CD8-positive, alpha-beta memory T cell (primary cell): ENCODE measurements at regions not wholly inside any gene's neighbourhood (a gene's known extent, or its start where the extent isn't known, plus 50 kb on each side); places are given as distances from the start of the nearest gene placed in this dataset.

ENCODE experiments used
- CTCF ChIA-PET: fragments of 350-600 bp; sonication (Branson Sonifier 250); formaldehyde crosslinking; loops from one replicate; lab custom pipeline; 2021; ENCODE audit warnings: antibody characterized with exemption; lab: Charles Lee
- POLR2A ChIA-PET: fragments of 350-600 bp; sonication (Branson Sonifier 250); formaldehyde crosslinking; loops from one replicate; lab custom pipeline; 2021; ENCODE audit warnings: antibody characterized with exemption; lab: Charles Lee
- DNase-seq, 5 donors: peaks; one replicate each; pipeline versions ENCODE4 v3.0.0 to v3.0.0-alpha.2; 2020 to 2022; ENCODE audit warnings: mixed read lengths in 1 of 5
- H3K27ac ChIP-seq: one replicate; pipeline ENCODE4 v1.7.0; 2013; ENCODE audit warnings: low read depth, mild to moderate bottlenecking, low read length, moderate library complexity
- H3K27me3 ChIP-seq: 2 replicates; pipeline ENCODE4 v1.7.0; 2013; ENCODE audit warnings: low read length, mild to moderate bottlenecking; ENCODE audit not compliant: insufficient read depth, poor library complexity, severe bottlenecking
- H3K36me3 ChIP-seq: 2 replicates; pipeline ENCODE4 v1.7.0; 2013; ENCODE audit warnings: mild to moderate bottlenecking, low read length, moderate library complexity; ENCODE audit not compliant: insufficient read depth
- H3K4me1 ChIP-seq: 2 replicates; pipeline ENCODE4 v1.7.0; 2013; ENCODE audit warnings: mild to moderate bottlenecking, low read length, moderate library complexity; ENCODE audit not compliant: insufficient read depth
- H3K4me3 ChIP-seq: 2 replicates; pipeline ENCODE4 v1.7.0; 2013; ENCODE audit warnings: mild to moderate bottlenecking, low read length
- H3K9me3 ChIP-seq: 2 replicates; pipeline ENCODE4 v1.7.0; 2013; ENCODE audit warnings: mild to moderate bottlenecking, low read length
- H3K27ac Mint-ChIP-seq, 8 donors: one replicate each; pipeline ENCODE4 v1.8.0; 2020 to 2021; ENCODE audit warnings: mixed read lengths in 8 of 8, mild to moderate bottlenecking in 6 of 8, inconsistent platforms in 3 of 8, moderate library complexity in 3 of 8
- H3K27me3 Mint-ChIP-seq, 2 donors: one replicate each; pipeline ENCODE4 v1.8.0; 2020 to 2021; ENCODE audit warnings: mixed read lengths in 2 of 2, mild to moderate bottlenecking in 1 of 2, moderate library complexity in 1 of 2
- H3K36me3 Mint-ChIP-seq, 3 donors: one replicate each; pipeline ENCODE4 v1.8.0; 2020 to 2021; ENCODE audit warnings: mixed read lengths in 3 of 3, inconsistent platforms in 1 of 3, mild to moderate bottlenecking in 1 of 3
- H3K4me1 Mint-ChIP-seq, 3 donors: one replicate each; pipeline ENCODE4 v1.8.0; 2020 to 2021; ENCODE audit warnings: mixed read lengths in 3 of 3, inconsistent platforms in 1 of 3, mild to moderate bottlenecking in 1 of 3
- H3K4me3 Mint-ChIP-seq, 7 donors: one replicate each; pipeline ENCODE4 v1.8.0; 2020 to 2021; ENCODE audit warnings: mixed read lengths in 7 of 7, mild to moderate bottlenecking in 6 of 7, moderate library complexity in 4 of 7, inconsistent platforms in 2 of 7
- H3K9me3 Mint-ChIP-seq, 5 donors: one replicate each; pipeline ENCODE4 v1.8.0; 2020 to 2022; ENCODE audit warnings: mixed read lengths in 5 of 5, mild to moderate bottlenecking in 3 of 5, moderate library complexity in 2 of 5, inconsistent platforms in 1 of 5

GRCh38 chr21:27057997-27058396 lies 91.1 kb upstream of the ADAMTS5 start:
- no peak overlapping the region for H3K27ac Mint-ChIP-seq
- H3K4me1 Mint-ChIP-seq, result no peaks in the 10 kb centered on the region
- POLR2A ChIA-PET, result no interaction called here
- no peak overlapping the region for H3K4me3 Mint-ChIP-seq
- no peaks in the 10 kb centered on the region for H3K36me3 ChIP-seq
- DNase-seq, result no peak
- H3K36me3 Mint-ChIP-seq, result no peaks in the 10 kb centered on the region
- H3K9me3 ChIP-seq, result no peaks in the 10 kb centered on the region
- H3K4me1 ChIP-seq, result no peaks in the 10 kb centered on the region
- no peaks in the 10 kb centered on the region for H3K27me3 Mint-ChIP-seq
- CTCF ChIA-PET, result no interaction called here
- no peak overlapping the region for H3K4me3 ChIP-seq
- peaks cover 2 to 11% (median 8%) of the 10 kb centered on the region in 5 donors for H3K9me3 Mint-ChIP-seq
- H3K27ac ChIP-seq, result no peak overlapping the region
- H3K27me3 ChIP-seq, result no peaks in the 10 kb centered on the region

- H3K27ac Mint-ChIP-seq, result no peak overlapping the region
- Histone ChIP-seq H3K4me1 (no peaks in the 10 kb centered on the region), H3K4me3 (no peak overlapping the region), H3K27ac (no peak overlapping the region), H3K36me3 (no peaks in the 10 kb centered on the region), H3K27me3 (no peaks in the 10 kb centered on the region), H3K9me3 (no peaks in the 10 kb centered on the region)
- DNase-seq, result no peak
- ChIA-PET POLR2A (no interaction called here), CTCF (no interaction called here)
- no peaks in the 10 kb centered on the region for H3K4me1 Mint-ChIP-seq
- H3K27me3 Mint-ChIP-seq, result no peaks in the 10 kb centered on the region
- H3K9me3 Mint-ChIP-seq, result peaks cover 0 to 5% (median 0%) of the 10 kb centered on the region in 5 donors
- no peak overlapping the region for H3K4me3 Mint-ChIP-seq
- H3K36me3 Mint-ChIP-seq, result no peaks in the 10 kb centered on the region
These were observed 80.9 kb upstream of the ADAMTS5 start for GRCh38 chr21:27047658-27048314.

DNA sequence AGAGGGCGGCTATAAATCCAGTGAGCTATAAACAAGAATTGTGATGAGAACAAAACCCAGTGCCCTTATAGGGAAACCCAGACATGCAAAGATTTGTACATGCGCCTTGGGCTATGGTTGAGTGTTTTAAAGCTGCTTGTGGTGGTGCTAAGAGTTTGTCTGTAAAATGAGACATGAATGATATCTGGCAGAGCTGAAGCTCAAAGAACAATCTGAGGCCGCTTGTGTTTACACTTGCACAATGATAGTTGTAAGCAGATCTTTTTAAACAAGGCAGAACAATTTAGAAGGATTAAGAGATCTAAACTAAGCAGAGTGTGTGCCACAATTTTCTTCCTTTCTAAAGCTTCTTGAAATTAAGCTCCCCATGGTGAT lies 80.4 kb upstream of the ADAMTS5 start:
- Histone ChIP-seq H3K27me3 (no peaks in the 10 kb centered on the region), H3K4me1 (no peaks in the 10 kb centered on the region), H3K9me3 (no peaks in the 10 kb centered on the region), H3K27ac (no peak overlapping the region), H3K36me3 (no peaks in the 10 kb centered on the region), H3K4me3 (no peak overlapping the region)
- no peak for DNase-seq
- no peak overlapping the region for H3K27ac Mint-ChIP-seq
- no peaks in the 10 kb centered on the region for H3K36me3 Mint-ChIP-seq
- ChIA-PET POLR2A (no interaction called here), CTCF (no interaction called here)
- peaks cover 0 to 5% (median 0%) of the 10 kb centered on the region in 5 donors for H3K9me3 Mint-ChIP-seq
- no peak overlapping the region for H3K4me3 Mint-ChIP-seq
- H3K27me3 Mint-ChIP-seq, result no peaks in the 10 kb centered on the region
- H3K4me1 Mint-ChIP-seq, result no peaks in the 10 kb centered on the region

GRCh38 chr21:27045281-27045985 lies 78.5 kb upstream of the ADAMTS5 start:
- Mint-ChIP-seq H3K36me3 (no peaks in the 10 kb centered on the region), H3K27me3 (no peaks in the 10 kb centered on the region), H3K27ac (no peak overlapping the region), H3K9me3 (peaks cover 0 to 3% (median 0%) of the 10 kb centered on the region in 5 donors), H3K4me1 (no peaks in the 10 kb centered on the region), H3K4me3 (no peak overlapping the region)
- H3K27me3 ChIP-seq, result no peaks in the 10 kb centered on the region
- H3K27ac ChIP-seq, result no peak overlapping the region
- DNase-seq, result no peak
- POLR2A ChIA-PET, result no interaction called here
- H3K9me3 ChIP-seq, result no peaks in the 10 kb centered on the region
- CTCF ChIA-PET, result no interaction called here
- no peaks in the 10 kb centered on the region for H3K36me3 ChIP-seq
- H3K4me1 ChIP-seq, result no peaks in the 10 kb centered on the region
- no peak overlapping the region for H3K4me3 ChIP-seq

DNA sequence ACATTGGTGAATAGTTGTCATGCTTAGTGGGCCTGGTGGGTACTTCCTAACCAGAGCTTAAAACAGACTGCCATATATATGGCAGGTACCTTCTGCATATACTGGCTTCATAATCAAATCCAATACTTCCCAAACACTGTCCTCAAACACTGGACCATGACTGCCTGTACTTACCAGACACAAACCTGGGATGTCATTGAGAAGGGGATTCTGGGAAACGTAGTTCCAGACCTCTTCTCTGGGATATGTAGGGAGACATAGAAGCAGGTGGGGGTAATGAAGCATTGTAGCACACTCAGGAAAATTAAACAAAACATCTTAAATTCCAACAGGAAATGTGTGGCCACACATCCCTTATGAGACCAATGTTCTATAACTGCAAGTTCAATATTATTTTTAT lies 76.5 kb upstream of the ADAMTS5 start:
- Mint-ChIP-seq H3K27ac (no peak overlapping the region), H3K9me3 (peaks cover 0 to 3% (median 0%) of the 10 kb centered on the region in 5 donors)
- no peaks in the 10 kb centered on the region for H3K27me3 ChIP-seq

DNA sequence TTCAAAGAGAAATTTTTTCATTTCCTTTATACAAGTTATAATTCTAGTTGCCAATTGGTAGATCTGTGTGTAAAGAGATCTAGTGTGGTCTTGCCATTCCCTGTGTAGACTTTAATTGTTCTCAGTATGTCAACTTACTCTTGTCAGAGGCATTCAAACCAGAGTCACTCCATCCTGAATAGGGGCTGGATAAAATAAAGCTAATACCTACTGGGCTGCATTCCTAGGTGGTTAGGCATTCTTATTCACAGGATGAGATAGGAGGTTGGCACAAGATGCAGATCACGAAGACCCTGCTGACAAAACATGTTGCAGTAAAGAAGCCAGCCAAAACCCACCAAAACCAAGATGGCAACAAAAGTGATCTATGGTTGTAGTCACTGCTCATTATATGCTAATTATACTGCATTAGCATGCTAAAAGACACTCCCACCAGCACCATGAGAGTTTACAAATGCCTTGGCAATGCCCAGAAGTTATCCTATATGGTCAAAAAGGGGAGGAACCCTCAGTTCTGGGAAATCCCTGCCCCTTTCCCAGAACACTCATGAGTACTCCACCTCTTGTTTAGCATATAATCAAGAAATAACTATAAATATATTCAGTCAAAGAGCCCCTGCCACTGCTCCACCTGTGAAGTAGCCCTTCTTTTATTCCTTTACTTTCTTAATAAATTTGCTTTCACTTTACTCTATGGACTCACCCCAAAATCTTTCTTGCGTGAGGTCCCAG lies 74.0 kb upstream of the ADAMTS5 start:
- ChIA-PET CTCF (no interaction called here), POLR2A (no interaction called here)
- no peak for DNase-seq
- Mint-ChIP-seq H3K27me3 (no peaks in the 10 kb centered on the region), H3K9me3 (peaks cover 0 to 5% (median 0%) of the 10 kb centered on the region in 5 donors), H3K27ac (no peak overlapping the region), H3K36me3 (no peaks in the 10 kb centered on the region), H3K4me1 (no peaks in the 10 kb centered on the region), H3K4me3 (no peak overlapping the region)
- no peaks in the 10 kb centered on the region for H3K4me1 ChIP-seq
- H3K9me3 ChIP-seq, result no peaks in the 10 kb centered on the region
- no peaks in the 10 kb centered on the region for H3K27me3 ChIP-seq
- H3K27ac ChIP-seq, result no peak overlapping the region
- H3K4me3 ChIP-seq, result no peak overlapping the region
- no peaks in the 10 kb centered on the region for H3K36me3 ChIP-seq

More for the DNA sequence above, 76.5 kb upstream of the ADAMTS5 start:
- Histone ChIP-seq H3K4me1 (no peaks in the 10 kb centered on the region), H3K4me3 (no peak overlapping the region), H3K27ac (no peak overlapping the region), H3K36me3 (no peaks in the 10 kb centered on the region), H3K9me3 (no peaks in the 10 kb centered on the region)
- DNase-seq, result no peak
- ChIA-PET POLR2A (no interaction called here), CTCF (no interaction called here)
- Mint-ChIP-seq H3K4me1 (no peaks in the 10 kb centered on the region), H3K4me3 (no peak overlapping the region), H3K27me3 (no peaks in the 10 kb centered on the region), H3K36me3 (no peaks in the 10 kb centered on the region)

DNA sequence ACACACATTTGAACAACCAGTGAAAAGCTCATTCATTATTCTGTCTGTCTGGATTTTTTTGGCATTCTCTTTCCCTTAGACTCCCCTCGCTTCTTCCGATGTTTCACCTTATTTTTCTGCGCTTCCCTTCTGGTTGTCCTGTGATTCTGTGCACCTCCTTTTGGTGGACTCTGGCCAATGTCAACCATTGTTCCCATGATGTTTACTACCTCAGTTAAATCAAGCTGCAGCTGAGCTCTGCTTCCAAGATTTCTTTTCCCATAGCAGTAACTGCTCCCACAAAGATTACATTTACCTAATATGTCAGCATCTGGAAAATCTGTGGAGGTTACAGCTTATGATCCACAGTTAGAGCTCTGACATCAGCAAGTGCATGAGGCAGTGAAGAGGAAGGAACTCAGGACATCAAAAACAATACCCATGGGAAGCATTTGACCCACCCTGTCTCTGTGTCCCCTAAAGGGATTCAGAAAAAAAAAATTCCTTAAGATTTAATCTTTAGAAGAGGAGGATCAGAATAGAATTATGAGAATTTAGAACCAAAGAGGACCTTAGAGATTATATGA lies 69.9 kb upstream of the ADAMTS5 start:
- no peak overlapping the region for H3K27ac Mint-ChIP-seq
- CTCF ChIA-PET, result no interaction called here
- Histone ChIP-seq H3K4me1 (no peaks in the 10 kb centered on the region), H3K4me3 (no peak overlapping the region), H3K9me3 (no peaks in the 10 kb centered on the region), H3K27me3 (no peaks in the 10 kb centered on the region), H3K36me3 (no peaks in the 10 kb centered on the region), H3K27ac (no peak overlapping the region)
- no peaks in the 10 kb centered on the region for H3K36me3 Mint-ChIP-seq
- POLR2A ChIA-PET, result no interaction called here
- no peaks in the 10 kb centered on the region for H3K27me3 Mint-ChIP-seq
- peaks cover 0 to 16% (median 0%) of the 10 kb centered on the region in 5 donors for H3K9me3 Mint-ChIP-seq
- H3K4me1 Mint-ChIP-seq, result no peaks in the 10 kb centered on the region
- no peak overlapping the region for H3K4me3 Mint-ChIP-seq
- no peak for DNase-seq

DNA sequence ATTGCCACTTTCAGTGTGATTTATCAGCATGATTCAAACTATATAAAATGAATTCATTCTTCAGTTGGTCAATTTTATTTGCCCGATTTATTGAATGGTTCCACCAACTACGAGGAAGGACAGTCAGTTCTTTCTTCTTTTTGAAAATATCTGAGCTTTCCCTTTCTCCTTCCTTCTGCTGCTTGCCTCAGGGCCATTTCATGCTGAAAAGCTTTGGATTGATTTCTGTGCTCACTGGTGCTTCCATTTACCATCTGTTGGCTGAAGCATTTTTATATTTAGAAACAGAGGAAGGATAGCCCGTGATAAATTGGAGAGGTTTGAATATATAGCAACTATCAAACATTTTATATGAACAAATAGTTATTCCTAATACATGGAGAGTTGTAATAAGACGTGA lies 68.9 kb upstream of the ADAMTS5 start:
- POLR2A ChIA-PET, result no interaction called here
- no peaks in the 10 kb centered on the region for H3K27me3 Mint-ChIP-seq
- DNase-seq, result no peak
- no peaks in the 10 kb centered on the region for H3K4me1 Mint-ChIP-seq
- Histone ChIP-seq H3K36me3 (no peaks in the 10 kb centered on the region), H3K27ac (no peak overlapping the region), H3K4me3 (no peak overlapping the region), H3K4me1 (no peaks in the 10 kb centered on the region), H3K9me3 (no peaks in the 10 kb centered on the region), H3K27me3 (no peaks in the 10 kb centered on the region)
- no peaks in the 10 kb centered on the region for H3K36me3 Mint-ChIP-seq
- H3K9me3 Mint-ChIP-seq, result peaks cover 0 to 16% (median 0%) of the 10 kb centered on the region in 5 donors
- H3K4me3 Mint-ChIP-seq, result no peak overlapping the region
- CTCF ChIA-PET, result no interaction called here
- H3K27ac Mint-ChIP-seq, result no peak overlapping the region
